HCT116 (cell line): ENCODE measurements at regions not wholly inside any gene's neighbourhood (a gene's known extent, or its start where the extent isn't known, plus 50 kb on each side); places are given as distances from the start of the nearest gene placed in this dataset.

Source experiments
- ATF3 ChIP-seq: IDR thresholded peaks from 2 replicates; pipeline ENCODE4 v1.6.1; 2012
- CTCF ChIP-seq, 3 experiments: fragments of 200-600 bp in 1 of 3; sonication (generic) in 1 of 3; IDR thresholded peaks in 2 of 3; conservative IDR thresholded peaks in 1 of 3; 2 replicates each; pipeline ENCODE4 v1.5.1; 2012 to 2017; ENCODE audit warnings: low read depth in 2 of 3, low read length in 2 of 3, antibody characterized with exemption in 1 of 3, borderline replicate concordance in 1 of 3, control low read depth in 1 of 3, mild to moderate bottlenecking in 1 of 3, mixed read lengths in 1 of 3, mixed run types in 1 of 3, moderate library complexity in 1 of 3; ENCODE audit not compliant: insufficient read depth in 1 of 3
- ELF1 ChIP-seq: IDR thresholded peaks from 2 replicates; pipeline ENCODE4 v1.6.1; 2012; ENCODE audit warnings: low read depth, borderline replicate concordance
- EZH2 ChIP-seq: fragments of 200-600 bp; sonication (generic); IDR thresholded peaks from 2 replicates; pipeline ENCODE4 v1.6.1; 2017; ENCODE audit warnings: antibody characterized with exemption, mixed run types
- EZH2phosphoT487 ChIP-seq: fragments of 200-600 bp; IDR thresholded peaks from 2 replicates; pipeline ENCODE4 v1.6.1; 2018; ENCODE audit warnings: antibody characterized with exemption, borderline replicate concordance
- JUND ChIP-seq: IDR thresholded peaks from 2 replicates; pipeline ENCODE4 v1.6.1; 2012
- MAX ChIP-seq: IDR thresholded peaks from 2 replicates; pipeline ENCODE4 v1.6.1; 2012
- POLR2A ChIP-seq: IDR thresholded peaks from 2 replicates; pipeline ENCODE4 v1.7.0; 2011; ENCODE audit warnings: borderline replicate concordance; ENCODE audit not compliant: insufficient read depth, insufficient read length; ENCODE audit errors: extremely low read depth
- POLR2AphosphoS5 ChIP-seq: IDR thresholded peaks from 2 replicates; pipeline ENCODE4 v1.6.1; 2011; ENCODE audit warnings: mild to moderate bottlenecking, low read depth, low read length, moderate library complexity
- RAD21 ChIP-seq: IDR thresholded peaks from 2 replicates; pipeline ENCODE4 v1.6.1; 2012; ENCODE audit warnings: low read depth, mild to moderate bottlenecking
- REST ChIP-seq: IDR thresholded peaks from 2 replicates; pipeline ENCODE4 v1.6.1; 2012; ENCODE audit warnings: low read depth
- TCF7L2 ChIP-seq: IDR thresholded peaks from 2 replicates; pipeline ENCODE4 v1.7.0; 2011; ENCODE audit warnings: borderline replicate concordance, inconsistent platforms; ENCODE audit not compliant: insufficient read depth, insufficient read length; ENCODE audit errors: extremely low read depth
- ZNF274 ChIP-seq: fragments of 200-500 bp; sonication (Bioruptor generic); IDR thresholded peaks from 2 replicates; pipeline ENCODE4 v1.6.1; 2014; ENCODE audit warnings: mild to moderate bottlenecking, low read depth, low read length, inconsistent platforms

- TF ChIP-seq CTCF (IDR thresholded peaks at IDR 0.05 in 2 of 3, conservative IDR thresholded peaks at IDR 0.05 in 1 of 3; ENCODE audit: borderline replicate concordance in 1 of 3, insufficient read depth in 1 of 3, low read depth in 2 of 3, low read length in 2 of 3) (no peak), EZH2 (no peak), POLR2AphosphoS5 (no peak), REST (no peak), POLR2A (no peak), ELF1 (no peak), EZH2phosphoT487 (no peak), JUND (no peak), ZNF274 (no peak), TCF7L2 (no peak), ATF3 (no peak), RAD21 (no peak), MAX (no peak)
These were observed 476.9 kb upstream of the SYT1 start for GRCh38 chr12:78387721-78388120.
